ENCODE measurements at regions not wholly inside any gene's neighbourhood (a gene's known extent, or its start where the extent isn't known, plus 50 kb on each side); places are given as distances from the start of the nearest gene placed in this dataset.

GRCh38 chr12:90366286-90366685 lies 588.7 kb downstream of the CCER1 start:
- no peak for TF ChIP-seq CTCF (IDR thresholded peaks at IDR 0.05; ENCODE audit: low read depth, low read length, missing control alignments)
- in situ Hi-C loops (cut with HindIII; ENCODE audit: low sequenced_read_pairs) = no loop called here
- no peak overlapping the region for H3K4me3 ChIP-seq (ENCODE audit: low read depth, low read length)
- DNase-seq (ENCODE audit: low read depth) = peak; percentile 1

GRCh38 chr12:90360300-90360699 lies 594.7 kb downstream of the CCER1 start:
- in situ Hi-C loops (cut with HindIII; ENCODE audit: low sequenced_read_pairs) = no loop called here
- no peak overlapping the region for H3K4me3 ChIP-seq (ENCODE audit: low read depth, low read length)

GRCh38 chr12:90355711-90356355 lies 599.1 kb downstream of the CCER1 start:
- no peak for TF ChIP-seq CTCF (IDR thresholded peaks at IDR 0.05; ENCODE audit: low read depth, low read length, missing control alignments)
- DNase-seq (ENCODE audit: low read depth) = no peak
- in situ Hi-C loops (cut with HindIII; ENCODE audit: low sequenced_read_pairs) = no loop called here
- no peak overlapping the region for H3K4me3 ChIP-seq (ENCODE audit: low read depth, low read length)

More at GRCh38 chr12:90360300-90360699, 594.7 kb downstream of the CCER1 start:
- no peak for TF ChIP-seq CTCF (IDR thresholded peaks at IDR 0.05; ENCODE audit: low read depth, low read length, missing control alignments)
- DNase-seq (ENCODE audit: low read depth) = no peak

- H3K4me3 ChIP-seq (ENCODE audit: low read depth, low read length) = no peak overlapping the region
- TF ChIP-seq CTCF (IDR thresholded peaks at IDR 0.05; ENCODE audit: low read depth, low read length, missing control alignments) = no peak
- in situ Hi-C loops (cut with HindIII; ENCODE audit: low sequenced_read_pairs) = no loop called here
- no peak for DNase-seq (ENCODE audit: low read depth)
These were observed 611.0 kb downstream of the CCER1 start for GRCh38 chr12:90343966-90344365.

- H3K4me3 ChIP-seq (ENCODE audit: low read depth, low read length) = no peak overlapping the region
- in situ Hi-C loops (cut with HindIII; ENCODE audit: low sequenced_read_pairs) = no loop called here
- no peak for TF ChIP-seq CTCF (IDR thresholded peaks at IDR 0.05; ENCODE audit: low read depth, low read length, missing control alignments)
- DNase-seq (ENCODE audit: low read depth) = no peak
These were observed 612.9 kb downstream of the CCER1 start for GRCh38 chr12:90342081-90342480.

- no peak for DNase-seq (ENCODE audit: low read depth)
- in situ Hi-C loops (cut with HindIII; ENCODE audit: low sequenced_read_pairs) = no loop called here
- H3K4me3 ChIP-seq (ENCODE audit: low read depth, low read length) = no peak overlapping the region
- no peak for TF ChIP-seq CTCF (IDR thresholded peaks at IDR 0.05; ENCODE audit: low read depth, low read length, missing control alignments)
These were observed 615.1 kb downstream of the CCER1 start for GRCh38 chr12:90339837-90340236.

All from astrocyte of the cerebellum (primary cell).